HuH-7.5 (cell line): ENCODE measurements at regions not wholly inside any gene's neighbourhood (a gene's known extent, or its start where the extent isn't known, plus 50 kb on each side); places are given as distances from the start of the nearest gene placed in this dataset.

Experiments used
- DNase-seq: peaks from one replicate; pipeline ENCODE4 v3.0.0; 2011; ENCODE audit warnings: low spot score

DNA sequence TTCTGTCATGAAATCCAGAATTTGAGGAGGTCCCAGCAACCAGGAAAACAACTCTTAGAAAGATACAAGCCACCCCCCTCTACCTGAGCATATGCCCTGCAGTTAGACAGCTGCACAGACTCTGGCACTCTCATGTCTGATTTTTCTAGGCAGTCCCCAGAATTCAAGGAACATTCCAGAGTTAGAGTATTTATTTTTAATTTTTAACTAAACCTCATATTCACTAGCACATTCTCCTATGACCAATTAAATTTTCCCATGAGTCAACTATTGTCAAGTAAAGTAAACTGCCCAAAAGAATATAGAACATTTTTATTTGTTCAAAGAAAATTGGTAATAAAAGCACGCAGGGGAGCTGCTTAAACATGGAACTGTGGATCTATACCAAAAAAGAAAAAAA, 490.5 kb upstream of the SEMA6A start:
- no peak for DNase-seq

DNA sequence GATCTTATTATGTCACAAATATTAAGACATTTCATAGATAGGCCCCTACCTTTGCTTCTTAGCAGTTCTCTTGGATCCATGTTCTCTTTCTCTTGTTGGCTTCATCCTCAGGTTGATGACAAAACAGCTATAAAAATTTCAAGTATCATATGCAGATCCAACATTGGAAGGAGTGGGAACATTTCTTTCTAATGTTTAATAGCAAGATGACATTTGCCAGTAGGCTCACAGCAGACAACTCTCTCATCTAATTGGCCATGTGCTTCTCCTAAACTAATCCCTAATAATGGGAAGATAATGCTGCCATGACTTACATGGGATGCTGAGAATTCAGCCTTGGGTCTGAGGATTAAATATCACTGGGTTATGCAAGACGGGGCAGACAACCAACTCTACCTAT, 485.5 kb upstream of the SEMA6A start:
- DNase-seq = no peak

DNA sequence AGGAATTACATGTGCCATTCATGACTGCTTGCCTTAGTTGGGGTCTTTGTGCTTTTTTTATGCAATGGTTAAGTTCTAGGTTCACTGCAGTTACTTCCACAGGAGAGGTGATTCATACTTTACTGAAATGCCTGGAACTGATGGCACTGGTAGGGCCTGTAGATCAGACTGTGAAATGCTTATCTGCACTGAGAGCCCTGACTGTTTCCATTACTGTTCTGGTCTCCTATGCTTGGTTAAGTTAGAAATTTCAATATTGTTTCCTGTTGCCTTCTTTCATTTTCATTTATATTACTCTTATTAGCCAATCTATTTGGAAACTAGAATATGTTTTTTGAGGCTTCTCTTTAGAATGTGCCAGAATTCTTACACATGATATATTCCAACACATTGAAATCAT, 484.1 kb upstream of the SEMA6A start:
- no peak for DNase-seq

DNA sequence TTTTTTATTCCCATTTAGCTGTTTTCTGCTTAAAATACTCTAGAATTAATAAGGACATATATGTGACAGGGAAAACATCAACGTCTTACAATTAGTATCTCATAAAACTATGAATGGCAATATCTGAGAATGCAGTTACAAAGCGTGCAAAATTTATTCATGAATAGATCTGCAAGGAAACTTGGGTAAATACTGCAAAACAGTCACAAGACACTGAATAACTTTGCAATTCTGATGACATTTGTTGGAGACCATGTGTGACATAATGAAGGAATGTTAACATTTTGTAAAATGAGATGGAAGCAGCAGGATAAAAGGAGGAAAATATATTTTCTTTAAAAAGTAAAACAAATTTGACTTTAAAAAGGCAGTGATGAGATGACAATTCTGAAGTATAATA, 480.9 kb upstream of the SEMA6A start:
- DNase-seq = no peak

DNA sequence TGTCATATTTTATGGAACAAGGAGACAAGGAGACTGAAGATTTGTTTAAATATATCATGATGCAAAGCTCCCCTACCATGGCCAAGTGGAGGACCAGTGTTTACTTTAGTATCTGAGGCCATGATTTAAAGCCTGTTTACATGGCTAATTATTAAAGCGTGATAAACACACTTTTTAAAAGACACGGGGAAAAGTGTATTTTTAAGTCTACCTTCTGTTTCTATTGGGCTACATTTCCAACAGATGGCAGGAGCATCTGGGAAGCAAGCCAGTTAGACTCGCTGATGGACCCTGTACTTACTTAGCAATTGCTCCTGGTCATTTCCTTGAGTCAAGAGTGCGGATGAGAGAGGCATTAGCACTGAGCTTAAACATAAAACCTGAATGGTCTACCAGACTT, 480.3 kb upstream of the SEMA6A start:
- DNase-seq = no peak

DNA sequence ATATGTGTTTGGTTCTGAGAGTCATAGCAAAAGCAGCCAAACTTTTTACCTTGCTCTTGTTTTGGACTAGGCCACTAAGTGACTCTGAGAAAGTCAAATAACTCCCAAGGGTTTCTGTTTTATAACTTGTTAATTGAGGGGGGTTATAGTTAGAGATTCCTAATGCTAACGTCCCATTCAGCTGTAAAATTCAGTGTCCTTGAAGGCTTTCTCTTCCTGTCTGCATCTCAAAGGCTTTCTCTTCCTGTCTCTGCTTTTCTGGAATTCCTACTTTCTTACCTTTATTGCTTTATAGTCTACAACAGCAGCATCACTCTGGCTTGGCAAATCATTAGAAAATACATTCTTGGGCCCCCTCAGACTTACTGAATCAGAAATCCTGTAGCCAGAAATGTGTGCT, 479.5 kb upstream of the SEMA6A start:
- no peak for DNase-seq

DNA sequence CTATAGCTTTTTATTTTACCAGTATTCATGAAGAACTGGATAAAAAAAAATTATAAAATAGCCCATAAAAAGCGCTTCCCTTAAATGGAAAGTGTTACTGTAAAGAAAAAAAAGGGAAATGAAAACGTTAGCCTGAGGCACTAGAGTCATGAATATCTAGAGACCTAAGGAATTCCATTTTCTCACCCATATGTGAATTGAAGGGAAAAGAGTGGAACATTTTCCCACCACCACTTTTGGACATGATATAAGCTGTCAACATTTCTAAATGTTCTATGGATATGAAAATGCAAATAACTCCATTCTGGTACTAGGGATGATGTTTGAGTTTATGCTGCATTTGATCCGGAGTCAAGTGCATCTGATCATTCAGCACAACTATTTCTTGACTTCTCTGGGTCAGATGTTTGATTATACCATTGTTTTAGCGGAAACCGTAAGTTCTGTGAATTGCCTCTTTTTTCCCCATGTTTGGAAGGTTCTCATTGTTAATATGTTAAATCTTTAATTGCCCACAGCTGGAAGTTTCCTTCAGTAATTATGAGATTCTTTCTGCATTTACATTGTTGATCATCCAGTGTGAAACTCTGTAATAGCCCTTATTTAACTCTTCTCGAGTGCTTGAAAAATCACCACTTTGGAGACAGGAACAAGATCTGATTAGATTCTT, 467.4 kb upstream of the SEMA6A start:
- no peak for DNase-seq

DNA sequence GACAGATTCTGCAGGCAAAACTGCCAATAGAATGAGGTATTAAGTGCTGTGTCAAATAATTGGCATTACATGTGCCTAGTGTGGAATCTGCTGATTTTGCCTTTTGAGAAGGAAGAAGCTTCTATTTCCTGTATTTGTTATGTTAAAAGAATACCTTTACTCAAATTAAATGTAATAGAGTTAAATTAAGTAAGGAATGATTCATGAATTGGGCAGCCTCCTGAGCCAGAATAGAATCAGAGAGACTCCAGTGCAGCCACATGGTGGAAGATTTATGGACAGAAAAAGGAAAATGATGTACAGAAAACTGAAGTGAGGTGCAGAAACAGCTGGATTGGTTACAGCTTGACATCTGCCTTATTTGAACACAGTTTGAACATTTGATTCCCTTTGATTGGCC, 464.4 kb upstream of the SEMA6A start:
- no peak for DNase-seq

DNA sequence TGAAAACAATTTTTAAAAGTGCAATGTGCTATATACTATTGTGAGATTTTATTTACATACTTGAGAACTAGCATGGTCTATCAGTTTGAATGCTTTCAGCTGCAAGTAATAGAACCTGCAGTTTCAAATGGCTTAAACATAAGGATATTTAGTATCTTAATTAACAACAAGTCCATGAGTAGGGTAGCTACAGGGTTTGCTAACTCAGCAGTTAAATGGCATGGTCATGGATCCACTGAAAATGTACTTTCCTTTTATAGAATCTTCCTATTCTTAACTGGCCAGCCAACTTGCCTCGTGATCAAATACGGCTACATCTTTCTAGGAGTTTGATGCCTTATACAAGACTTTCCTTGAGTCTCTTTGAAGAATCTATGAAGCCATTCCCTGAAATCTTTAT, 452.8 kb upstream of the SEMA6A start:
- no peak for DNase-seq

DNA sequence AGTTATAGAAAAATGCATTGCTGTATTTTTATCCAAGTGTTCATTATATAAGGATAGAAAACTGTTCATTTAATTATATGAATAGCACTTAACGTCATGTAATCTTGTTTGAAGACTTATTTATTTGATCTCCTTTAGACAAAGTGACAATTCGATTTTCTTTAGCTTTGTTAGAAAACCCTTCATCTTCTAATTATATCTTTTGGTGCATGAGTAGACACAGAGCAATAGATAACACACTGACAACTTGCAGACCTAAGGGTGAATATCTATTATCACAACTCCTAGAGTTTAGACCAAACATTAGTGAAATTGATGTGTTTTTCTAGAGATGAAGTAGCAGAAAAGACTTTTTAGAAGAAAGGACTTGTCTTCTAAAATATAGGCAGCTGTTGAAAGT, 446.4 kb upstream of the SEMA6A start:
- no peak for DNase-seq

DNA sequence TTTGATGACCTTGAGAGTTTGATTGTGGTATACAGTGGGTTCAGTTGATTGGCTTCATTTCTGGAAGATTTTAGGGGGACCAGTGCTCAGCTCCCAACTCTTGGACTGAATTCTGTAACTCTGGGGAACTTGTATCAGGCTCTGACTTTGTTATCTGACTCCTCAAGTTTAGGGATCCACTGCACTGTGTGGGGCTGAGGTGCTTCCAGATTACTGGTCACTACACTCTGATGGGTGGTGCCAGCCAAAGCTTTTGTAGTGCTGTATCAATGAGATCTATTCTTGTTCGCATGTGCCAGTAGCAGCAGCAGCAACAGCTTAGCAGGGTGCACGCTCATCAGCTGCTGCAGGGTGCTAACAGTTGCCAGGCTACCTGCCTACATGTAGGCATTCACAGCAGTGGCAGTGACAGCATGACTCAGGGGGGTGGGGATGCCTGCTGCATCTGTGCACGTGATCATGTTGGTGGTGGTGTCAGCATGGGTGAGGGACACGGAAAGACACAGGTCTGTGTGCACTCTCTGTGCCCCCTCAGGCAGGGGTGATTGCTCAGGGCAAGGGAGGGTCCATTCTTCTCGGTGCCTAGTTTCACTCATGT, 438.8 kb upstream of the SEMA6A start:
- no peak for DNase-seq

DNA sequence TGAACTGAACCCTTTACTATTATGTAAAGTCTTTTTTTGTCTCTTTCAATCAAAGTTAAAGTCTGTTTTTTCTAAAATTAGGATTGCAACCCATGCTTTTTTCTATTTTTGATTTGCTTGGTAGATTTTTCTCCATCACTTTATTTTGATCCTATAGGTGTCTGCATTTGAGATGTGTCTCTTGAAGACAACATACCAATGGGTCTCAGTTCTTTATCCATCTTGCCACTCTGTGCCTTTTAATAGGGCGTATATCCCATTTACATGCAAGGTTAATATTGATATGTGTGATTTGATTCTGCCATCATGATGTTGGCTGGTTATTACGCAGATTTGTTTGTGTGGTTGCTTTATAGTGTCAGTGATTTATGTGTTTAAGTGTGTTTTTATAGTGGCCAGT, 436.0 kb upstream of the SEMA6A start:
- DNase-seq = no peak

DNA sequence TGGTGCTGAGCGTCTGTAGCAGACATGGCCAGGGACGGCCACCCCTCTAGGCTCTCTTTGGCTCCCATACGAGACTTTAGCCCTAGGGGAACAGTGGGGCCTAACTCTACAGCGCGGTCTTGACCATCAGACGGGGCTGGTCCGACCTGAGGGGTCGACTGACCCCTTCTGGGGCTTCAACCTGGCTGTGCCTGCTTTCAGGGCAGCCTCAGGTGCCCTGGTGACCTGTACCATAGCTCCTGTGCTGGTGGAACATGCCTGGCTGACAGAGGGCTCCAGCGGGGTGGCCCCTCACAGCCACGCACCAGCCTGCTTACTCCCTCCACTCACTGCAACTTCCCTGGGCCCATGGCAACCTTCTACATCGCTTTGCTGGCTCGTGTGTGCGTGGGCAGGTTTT, 423.4 kb upstream of the SEMA6A start:
- DNase-seq = no peak

DNA sequence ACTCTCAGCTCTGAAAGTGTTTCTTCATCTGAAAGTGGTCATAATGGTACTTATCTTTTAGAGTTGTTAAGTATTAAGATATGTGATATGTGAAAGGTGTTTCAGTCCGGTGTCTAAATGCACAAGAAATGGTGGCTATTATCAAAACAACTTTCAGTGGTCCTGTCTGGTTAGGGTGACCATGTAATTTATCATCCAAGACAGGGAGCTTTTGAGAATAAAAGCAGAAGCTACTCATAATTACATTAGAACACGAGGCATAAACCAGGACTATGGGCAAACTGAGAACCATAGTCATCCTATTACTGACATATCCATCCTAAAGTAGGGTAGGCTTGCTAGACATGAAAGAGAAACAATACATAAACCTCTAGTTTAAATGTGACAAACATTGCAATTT, 418.1 kb upstream of the SEMA6A start:
- DNase-seq = no peak

DNA sequence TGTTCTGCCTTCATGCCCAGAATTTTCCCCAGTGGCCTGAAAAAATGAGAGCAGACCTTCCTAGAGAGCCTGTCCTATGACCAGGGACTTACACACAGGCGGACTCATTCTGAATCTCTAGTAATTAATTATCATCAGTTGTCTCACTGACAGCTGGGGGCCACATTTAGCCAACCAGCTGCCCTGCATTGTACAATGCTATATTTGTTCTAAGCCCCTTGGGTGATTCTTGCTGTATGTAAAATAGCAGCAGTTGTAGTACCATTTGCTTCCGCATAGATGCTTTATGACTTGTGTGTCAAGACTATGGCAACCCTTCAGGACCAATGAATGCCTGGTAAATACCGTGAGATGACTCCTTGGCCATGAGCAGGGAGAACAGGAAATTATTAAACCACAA, 415.4 kb upstream of the SEMA6A start:
- DNase-seq = no peak

DNA sequence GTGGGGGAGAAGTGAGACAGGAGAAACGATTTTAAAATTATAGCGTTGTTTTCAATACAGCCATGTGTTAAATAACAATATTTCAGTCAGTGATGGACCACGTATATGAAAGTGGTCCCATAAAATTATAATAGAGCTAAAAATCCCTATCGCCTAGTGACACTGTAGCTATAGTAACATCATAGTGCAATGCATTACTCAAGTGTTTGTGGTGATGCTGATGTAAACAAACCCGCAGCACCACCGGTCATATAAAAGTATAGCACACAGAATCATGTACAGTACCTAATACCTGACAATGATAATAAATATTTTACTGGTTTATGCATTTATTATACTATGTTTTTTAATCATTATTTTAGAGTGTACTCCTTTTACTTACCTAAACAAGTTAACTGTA, 407.4 kb upstream of the SEMA6A start:
- DNase-seq = no peak

DNA sequence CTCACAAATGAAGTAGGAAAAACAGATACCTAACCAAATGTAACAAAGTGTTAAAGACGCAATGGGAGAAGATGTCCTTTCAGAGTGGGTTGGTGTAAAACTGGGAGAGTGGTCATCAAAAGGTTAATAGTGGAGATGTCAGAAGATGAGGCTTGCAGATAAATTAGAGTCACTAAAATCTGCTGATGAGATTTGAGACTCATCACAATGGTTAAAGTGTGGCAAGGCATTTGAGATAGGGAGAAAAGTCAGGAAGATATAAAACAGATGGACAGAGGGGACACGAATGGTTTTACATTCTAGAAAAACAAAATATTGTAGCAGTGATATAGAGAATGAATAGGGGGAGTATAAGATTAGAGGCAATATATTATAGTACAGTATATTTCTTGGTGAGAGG, 406.0 kb upstream of the SEMA6A start:
- DNase-seq = no peak

DNA sequence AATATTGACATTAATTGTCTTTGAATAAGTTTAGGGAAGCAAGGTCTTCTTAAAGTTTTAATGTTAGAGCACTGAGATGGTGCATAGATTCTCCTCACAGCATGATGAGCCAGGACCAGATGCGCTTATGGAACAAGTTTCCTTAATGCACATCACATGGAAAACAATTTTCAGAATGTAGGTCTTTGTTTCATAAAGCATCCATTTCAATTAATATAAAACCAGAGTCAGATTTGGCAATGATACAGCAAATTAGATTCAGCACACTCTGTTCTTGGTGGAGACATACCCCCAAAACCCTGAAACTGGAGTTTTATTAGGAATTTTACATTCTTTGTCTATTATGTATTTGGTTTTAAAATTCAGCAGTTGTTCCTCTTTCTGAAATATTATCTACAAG, 402.1 kb upstream of the SEMA6A start:
- no peak for DNase-seq

DNA sequence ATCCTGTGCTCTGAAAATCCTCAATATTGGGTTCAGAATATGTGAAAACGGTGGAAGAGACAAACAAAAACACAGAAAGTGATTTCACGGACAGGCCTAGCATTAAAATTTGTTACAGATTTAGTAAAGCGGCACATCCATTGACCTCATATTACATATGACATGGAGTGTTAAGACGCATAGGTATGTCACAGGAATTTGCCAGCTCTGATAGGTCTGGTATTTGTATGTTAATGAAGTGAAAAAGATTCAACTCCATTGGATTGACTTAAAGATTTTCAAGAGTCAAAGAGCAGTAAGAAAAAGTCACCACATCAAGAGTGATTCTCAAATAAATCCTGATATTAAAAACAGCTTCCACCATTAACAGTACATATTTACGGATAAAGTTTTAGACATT, 396.5 kb upstream of the SEMA6A start:
- DNase-seq = no peak

DNA sequence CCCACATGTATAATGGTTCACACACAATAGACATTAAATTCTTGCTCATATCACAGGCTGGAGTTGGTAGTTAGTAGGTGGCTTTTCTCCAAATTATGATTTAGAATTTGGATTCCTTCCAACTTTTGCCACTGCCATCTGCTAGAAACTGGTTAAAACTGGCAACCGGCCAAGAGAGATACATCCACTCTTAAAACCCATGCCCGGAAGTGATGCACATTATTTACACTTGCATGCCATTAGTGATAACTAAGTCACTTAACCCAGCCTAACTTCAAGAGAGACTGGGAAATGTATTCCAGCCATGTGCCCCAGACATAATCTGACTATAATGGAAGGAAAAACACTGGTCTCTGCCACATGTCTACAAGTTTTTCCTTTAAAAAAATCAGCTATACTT, 395.7 kb upstream of the SEMA6A start:
- no peak for DNase-seq

DNA sequence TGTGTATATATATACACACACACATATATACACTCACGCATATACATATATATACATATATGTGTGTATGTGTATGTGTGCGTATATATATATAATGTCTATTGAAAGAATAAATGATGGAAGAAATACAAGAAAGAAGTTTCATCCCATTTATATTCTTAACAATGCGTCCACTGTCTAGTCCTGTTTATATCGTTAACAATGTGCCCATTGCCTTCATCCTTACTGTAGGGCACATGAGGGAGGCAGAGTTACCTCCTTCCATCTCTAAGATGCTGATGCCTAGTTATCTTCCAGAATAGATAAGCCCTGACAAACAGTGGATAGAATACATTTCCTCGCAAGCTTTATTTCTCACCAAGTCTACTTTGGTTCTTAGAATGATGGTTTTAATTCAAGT, 389.8 kb upstream of the SEMA6A start:
- DNase-seq = no peak

DNA sequence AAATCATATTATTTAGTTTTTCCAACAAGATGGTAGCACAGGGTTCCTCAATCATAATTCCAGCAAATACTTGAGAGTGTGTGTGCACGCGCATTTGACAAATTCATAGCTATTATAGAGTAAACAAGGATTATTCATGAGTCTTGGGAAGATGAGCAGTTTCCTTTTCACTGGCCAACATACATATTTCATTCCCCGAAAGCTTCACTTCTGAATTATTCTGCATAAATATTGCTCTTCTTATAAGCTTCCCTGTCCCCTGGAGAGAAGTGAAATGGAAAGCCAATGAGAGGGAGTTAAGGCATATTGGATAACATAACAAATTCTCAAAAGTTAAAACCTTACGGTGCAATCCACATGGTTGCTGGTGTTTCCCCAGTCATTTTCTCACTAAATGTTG, 386.4 kb upstream of the SEMA6A start:
- no peak for DNase-seq

DNA sequence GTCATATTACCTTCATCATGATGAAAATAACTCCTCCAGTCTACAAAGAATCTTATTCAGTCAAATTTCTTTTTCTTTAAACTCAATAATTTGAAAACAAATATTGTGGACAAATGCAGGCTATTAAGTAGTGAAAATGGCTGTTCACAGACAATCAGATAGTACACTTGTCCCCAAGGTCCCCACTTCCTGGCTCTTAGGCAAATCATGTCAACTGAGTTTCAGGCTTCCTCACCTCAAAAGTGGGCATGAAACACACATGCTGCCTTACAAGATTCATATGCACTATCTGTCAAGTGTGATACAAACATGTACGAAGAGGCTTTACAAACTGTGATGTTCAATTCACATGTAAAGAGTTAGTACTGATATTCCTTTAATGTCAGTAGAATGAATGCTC, 385.2 kb upstream of the SEMA6A start:
- DNase-seq = no peak

DNA sequence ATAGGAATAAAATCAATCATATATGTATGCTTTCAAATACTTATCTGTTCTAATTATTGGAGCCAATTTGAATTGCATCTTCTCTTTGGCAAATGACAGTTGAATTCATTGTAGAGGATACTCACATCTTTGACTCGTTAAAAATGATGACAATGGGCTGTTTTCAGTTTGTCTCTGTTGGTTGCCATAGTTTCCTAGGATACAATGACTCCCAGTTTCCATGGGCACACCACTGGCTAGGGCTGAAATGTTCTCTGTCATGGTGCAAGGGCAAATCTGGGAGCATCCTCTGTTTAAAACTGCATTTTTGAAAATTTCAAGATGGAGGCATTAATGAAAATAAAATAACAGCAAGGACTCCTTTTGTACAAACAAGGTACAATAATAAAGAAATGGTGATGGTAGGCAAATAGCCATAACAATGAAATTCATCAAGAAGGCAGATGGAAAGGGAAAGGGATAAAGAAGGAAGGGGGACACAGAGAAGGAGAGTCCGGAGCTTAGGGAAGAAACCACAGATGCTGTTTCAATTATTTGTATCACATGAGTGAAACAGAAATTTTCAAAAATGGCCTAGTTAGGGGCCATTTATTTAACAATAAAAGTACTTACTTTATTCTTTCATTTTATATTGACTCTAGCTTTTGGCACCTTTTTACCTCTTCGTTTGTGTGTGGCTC, 378.8 kb upstream of the SEMA6A start:
- DNase-seq = peak; percentile 3
